ENCODE measurements at regions not wholly inside any gene's neighbourhood (a gene's known extent, or its start where the extent isn't known, plus 50 kb on each side); places are given as distances from the start of the nearest gene placed in this dataset.

DNA sequence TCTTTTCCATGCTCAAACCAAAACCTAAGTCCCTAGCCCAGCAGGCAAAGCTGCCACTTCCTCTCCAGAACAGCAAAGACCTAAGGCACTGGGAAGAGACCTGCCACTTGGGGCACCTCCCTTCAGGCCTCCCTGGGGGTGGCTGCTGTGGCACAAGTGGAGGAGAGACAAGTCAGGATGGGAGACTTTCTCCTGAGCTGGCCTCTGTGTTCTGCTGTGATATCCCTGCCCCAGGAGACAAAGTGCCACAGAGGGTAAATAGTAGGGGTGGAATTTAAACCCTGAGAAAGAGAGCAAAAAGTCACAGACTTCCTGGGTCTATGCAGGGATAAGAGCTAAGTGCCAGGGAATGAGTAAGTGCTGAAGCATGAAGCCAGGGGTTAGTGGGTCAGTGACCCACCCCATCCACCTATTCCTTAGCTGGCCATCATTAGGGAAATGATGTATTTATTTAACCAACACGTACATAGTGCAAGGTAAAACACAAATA lies 84.2 kb downstream of the MRPL14 start:
- TF ChIP-seq, protein P1, sequence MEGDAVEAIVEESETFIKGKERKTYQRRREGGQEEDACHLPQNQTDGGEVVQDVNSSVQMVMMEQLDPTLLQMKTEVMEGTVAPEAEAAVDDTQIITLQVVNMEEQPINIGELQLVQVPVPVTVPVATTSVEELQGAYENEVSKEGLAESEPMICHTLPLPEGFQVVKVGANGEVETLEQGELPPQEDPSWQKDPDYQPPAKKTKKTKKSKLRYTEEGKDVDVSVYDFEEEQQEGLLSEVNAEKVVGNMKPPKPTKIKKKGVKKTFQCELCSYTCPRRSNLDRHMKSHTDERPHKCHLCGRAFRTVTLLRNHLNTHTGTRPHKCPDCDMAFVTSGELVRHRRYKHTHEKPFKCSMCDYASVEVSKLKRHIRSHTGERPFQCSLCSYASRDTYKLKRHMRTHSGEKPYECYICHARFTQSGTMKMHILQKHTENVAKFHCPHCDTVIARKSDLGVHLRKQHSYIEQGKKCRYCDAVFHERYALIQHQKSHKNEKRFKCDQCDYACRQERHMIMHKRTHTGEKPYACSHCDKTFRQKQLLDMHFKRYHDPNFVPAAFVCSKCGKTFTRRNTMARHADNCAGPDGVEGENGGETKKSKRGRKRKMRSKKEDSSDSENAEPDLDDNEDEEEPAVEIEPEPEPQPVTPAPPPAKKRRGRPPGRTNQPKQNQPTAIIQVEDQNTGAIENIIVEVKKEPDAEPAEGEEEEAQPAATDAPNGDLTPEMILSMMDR (IDR thresholded peaks at IDR 0.05) = no peak
- TF ChIP-seq EZH2 (IDR thresholded peaks at IDR 0.05; ENCODE audit: borderline replicate concordance, insufficient read depth, low read depth, low read length, poor library complexity, severe bottlenecking) = no peak

Measured in B cell (primary cell).